Esophagus mucosa (tissue), 1 donor: ENCODE measurements at regions not wholly inside any gene's neighbourhood (a gene's known extent, or its start where the extent isn't known, plus 50 kb on each side); places are given as distances from the start of the nearest gene placed in this dataset.
"Not testable (repeated sequence)": the region's sequence is repeated elsewhere in the genome, so short reads cannot be mapped to it uniquely, and the experiment has no call there.

Experiments
- ATAC-seq: fragments of 200-7000 bp; cut with Tn5 transposase; one replicate; pipeline ENCODE4 v1.9.1; 2020
- donor health status: DM: yes; HTN: yes; CAD: no.

GRCh38 chr10:35958609-35959008 is 316.5 kb upstream of the FZD8 start:
- ATAC-seq = not testable (repeated sequence)

DNA sequence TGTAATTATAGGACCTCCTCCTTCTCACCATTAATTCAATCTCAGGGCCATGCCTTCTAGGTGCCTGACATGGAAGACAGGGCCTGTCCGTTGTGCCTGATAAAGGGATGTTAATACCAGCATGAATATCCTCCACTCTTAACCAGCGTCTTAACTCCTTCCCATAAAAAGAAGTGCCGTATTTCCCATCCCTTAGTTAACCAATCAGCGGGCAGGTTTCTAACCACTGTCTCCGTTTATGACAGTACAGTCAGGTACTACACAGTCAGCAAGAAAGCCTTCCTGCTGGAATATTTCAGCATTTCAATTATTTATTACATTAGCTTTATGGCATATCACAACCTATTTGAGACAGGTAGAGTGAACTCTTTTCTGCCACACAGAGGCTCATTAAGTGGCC is 308.6 kb upstream of the FZD8 start:
- ATAC-seq = no peak

DNA sequence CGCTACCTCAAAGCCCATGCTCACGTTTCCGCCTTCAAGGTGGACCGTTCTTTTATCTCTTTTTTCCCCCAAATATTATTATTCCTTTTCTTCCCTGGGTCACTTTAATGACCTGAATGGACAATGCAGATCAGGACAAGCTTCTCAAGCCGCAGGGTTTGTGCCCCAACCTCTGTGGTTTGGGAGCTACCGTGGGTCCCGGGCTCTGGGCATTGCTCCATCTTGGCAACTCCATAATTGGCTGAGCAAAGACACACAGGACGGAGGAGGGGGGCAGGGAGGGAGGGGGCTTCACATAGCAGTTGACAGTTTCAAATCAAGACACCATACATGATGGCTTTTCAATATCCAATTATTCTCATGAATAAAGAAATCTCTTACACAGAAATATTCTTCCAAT is 308.1 kb upstream of the FZD8 start:
- no peak for ATAC-seq

- no peak for ATAC-seq
These were observed 307.7 kb upstream of the FZD8 start for GRCh38 chr10:35949811-35950211.

- ATAC-seq = no peak
These were observed 304.5 kb upstream of the FZD8 start for GRCh38 chr10:35946556-35946955.

GRCh38 chr10:35942057-35942456 is 300.0 kb upstream of the FZD8 start:
- ATAC-seq = no peak

GRCh38 chr10:35940141-35941041 is 298.3 kb upstream of the FZD8 start:
- ATAC-seq = no peak

- ATAC-seq = no peak
These were observed 296.1 kb upstream of the FZD8 start for GRCh38 chr10:35938160-35938559.

DNA sequence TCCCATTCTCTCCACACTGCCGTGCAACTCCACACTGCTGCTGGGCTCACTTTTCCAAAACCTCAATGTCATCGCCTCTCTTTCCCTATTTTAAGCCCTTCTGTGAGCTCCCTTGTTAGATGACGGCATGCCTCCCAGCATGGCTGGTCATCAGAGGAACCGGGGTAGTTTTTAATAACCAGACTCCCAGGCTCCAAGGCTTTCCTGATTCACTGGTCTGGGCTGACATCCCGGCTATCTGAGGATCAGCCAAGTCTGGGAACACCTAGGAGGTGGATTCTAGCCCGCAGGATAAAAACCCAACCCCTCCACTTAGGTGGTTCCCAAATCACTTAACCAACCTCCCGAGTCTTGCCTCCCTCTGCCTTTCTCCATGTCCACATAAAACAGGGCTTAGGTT is 295.4 kb upstream of the FZD8 start:
- no peak for ATAC-seq

- ATAC-seq = no peak
These were observed 292.5 kb upstream of the FZD8 start for GRCh38 chr10:35934642-35934995.

GRCh38 chr10:35933940-35934641 is 292.0 kb upstream of the FZD8 start:
- no peak for ATAC-seq

- ATAC-seq = no peak
These were observed 291.4 kb upstream of the FZD8 start for GRCh38 chr10:35933491-35933890.

DNA sequence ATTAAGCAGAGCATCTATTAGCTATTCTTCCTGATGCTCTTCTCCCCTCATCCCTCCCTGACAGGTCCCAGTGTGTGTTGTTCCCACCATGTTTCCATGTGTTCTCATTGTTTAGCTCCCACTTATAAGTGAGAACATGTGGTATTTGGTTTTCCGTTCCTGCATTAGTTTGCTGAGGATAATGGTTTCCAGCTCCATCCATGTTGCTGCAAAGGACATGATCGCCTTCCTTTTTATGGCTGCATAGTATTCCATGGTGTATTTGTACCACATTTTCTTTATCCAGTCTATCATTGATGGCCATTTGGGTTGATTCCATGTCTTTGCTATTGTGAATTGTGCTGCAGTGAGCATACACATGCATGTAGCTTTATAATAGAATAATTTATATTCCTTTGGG is 287.9 kb upstream of the FZD8 start:
- ATAC-seq = not testable (repeated sequence)

DNA sequence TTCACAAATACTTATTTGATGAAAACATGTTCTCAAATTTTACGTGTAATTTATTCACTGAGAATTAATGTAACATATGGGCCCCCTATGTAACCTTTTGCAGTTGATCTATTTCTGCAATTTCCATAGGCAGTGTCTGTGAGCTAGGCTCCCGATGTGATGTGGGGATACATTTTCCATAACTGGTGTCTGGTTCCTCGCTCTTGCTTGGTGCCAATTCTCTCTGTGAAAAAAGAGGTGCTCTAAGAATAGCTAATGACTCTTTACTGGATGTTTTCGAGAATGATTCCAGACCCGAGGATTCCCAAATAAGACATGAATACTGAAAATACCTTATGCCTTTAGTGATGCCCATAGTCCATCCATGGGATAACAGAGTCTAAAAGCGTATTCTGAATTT is 286.7 kb upstream of the FZD8 start:
- no peak for ATAC-seq

DNA sequence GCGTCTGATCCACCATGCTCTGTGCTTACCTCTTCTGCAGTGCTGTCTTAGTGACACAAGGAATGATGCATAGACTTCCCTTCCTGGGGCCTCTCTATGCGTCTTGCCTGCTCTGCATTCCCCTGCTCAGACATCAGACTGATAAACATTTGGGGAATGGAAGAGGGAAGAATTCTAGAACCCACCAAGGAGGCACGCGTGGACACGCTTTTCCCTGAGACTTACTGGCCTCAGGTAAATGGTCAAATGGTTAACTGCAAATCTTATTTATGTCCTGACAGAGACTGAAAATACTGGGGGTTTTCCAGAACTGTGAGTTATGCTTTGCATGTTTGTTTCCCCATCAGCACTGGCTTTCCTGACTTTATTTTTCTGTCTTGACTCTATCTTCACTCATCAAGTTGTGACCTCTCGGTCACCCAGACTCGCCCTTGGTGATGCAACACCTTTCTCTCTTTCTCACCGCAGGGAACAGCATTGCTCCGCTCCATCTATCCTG is 285.9 kb upstream of the FZD8 start:
- peak; percentile 74 for ATAC-seq

GRCh38 chr10:35927341-35927740 is 285.2 kb upstream of the FZD8 start:
- ATAC-seq = no peak

GRCh38 chr10:35926846-35927245 is 284.8 kb upstream of the FZD8 start:
- ATAC-seq = no peak

GRCh38 chr10:35925493-35925892 is 283.4 kb upstream of the FZD8 start:
- no peak for ATAC-seq

DNA sequence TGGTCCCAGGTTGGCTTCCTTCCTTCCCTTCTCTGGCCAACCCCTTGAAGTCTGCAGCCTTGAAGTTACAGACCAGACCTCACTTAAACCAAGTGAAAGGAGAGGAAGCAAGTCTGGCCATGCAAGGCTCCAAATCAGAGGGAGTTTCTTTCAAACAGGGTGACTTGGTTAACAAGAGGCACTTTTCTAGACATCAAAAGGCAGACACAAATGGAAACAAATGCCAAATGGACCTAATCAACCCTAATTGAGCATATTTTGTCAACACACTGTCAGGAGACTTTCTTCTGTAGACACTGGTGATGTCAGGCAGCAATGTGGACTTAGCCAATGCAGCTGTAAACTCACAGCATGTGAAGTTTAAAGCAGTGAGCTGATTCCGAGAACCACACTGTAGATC is 282.7 kb upstream of the FZD8 start:
- ATAC-seq = no peak

DNA sequence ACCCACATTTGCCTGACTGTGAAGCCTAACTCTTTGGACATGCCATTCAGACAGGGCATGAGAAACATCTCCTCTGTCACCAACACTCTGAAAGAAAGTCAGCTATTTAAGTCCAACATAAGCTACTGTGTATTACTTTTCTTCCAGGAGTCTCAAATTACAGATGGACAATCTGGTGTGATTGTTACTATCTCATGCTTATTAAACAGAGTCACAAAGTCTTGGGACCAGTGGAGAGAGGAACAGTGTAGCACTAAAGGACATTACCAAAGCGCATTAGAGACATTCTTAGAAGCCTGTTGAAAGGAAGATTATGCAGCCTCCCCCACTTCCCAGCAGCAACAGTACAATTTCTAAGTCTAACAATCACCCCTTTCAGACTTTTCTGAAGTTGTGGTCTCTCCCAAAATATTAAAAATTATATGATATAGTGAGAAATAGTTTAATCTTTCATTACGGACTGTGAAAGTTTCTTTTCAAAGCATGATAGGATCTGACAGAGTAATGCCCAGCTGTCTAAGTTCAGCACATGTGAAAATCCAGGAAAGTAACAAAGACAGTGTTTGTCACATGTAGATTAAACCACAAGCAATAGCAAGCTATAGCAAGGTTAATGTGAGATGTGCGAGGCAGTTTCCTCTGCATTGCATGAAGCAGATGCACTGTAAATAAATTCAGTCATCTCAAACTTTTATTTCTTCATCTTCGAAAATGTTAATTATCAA is 280.9 kb upstream of the FZD8 start:
- no peak for ATAC-seq

DNA sequence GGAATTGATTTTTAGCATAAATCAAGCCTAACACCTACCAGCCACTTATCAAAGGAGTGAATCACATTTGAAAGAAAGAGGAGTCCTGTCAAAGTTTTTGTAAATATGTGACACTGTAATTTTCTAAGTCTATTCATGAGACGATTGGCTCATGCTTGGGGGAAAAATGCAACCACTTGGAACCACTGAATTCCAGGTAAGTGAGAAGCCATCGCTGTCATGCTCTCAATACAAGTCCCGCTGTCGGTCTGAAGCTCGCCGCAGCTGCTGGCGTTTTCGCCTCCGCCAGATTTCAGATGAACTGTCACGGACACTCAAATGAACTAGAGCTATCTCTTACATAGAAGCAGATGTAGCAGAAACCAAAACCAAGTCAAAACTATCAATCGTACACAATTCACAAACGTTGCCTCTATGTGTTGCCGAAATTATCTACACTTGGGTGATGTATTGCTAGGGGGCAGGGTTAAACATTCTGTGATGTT is 279.8 kb upstream of the FZD8 start:
- no peak for ATAC-seq

- ATAC-seq = no peak
These were observed 274.7 kb upstream of the FZD8 start for GRCh38 chr10:35916791-35917190.

GRCh38 chr10:35913628-35914027 is 271.5 kb upstream of the FZD8 start:
- ATAC-seq = peak; percentile 48
